ENCODE measurements at regions not wholly inside any gene's neighbourhood (a gene's known extent, or its start where the extent isn't known, plus 50 kb on each side); places are given as distances from the start of the nearest gene placed in this dataset.
"Not testable (repeated sequence)": the region's sequence is repeated elsewhere in the genome, so short reads cannot be mapped to it uniquely, and the experiment has no call there.

DNA sequence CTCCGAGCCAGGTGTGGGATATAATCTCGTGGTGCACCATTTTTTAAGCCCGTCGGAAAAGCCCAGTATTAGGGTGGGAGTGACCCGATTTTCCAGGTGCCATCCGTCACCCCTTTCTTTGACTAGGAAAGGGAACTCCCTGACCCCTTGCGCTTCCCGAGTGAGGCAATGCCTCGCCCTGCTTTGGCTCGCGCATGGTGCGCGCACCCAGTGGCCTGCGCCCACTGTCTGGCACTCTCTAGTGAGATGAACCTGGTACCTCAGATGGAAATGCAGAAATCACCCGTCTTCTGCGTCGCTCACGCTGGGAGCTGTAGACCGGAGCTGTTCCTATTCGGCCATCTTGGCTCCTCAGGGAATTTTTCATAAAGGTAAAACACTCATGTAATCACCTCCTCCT lies 63.9 kb downstream of the RWDD3 start:
- intact Hi-C loops (cut with DNase I); DNase-seq (ENCODE audit: low spot score): not testable (repeated sequence)

DNA sequence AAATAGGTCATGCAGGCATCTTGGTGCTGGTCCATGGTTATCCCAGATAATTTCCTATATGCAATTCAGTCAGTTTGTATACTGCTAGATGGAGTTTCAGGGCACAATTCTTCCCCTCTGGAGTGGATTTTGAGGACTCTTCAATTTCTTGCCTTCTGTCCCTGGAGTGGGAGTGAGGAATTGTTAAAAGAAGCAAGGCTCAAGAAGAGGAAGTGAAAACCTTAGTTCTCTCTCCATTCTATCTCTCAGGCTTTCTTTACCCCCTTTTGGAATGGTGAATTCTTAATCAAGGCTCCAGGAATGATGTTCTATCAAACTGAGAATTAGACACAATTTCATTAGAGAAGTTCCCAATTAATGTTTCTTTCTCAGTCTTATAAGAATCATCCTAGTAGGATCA lies 67.1 kb downstream of the RWDD3 start:
- DNase-seq (ENCODE audit: low spot score) = no peak
- intact Hi-C loops (cut with DNase I) = loop anchor here (10.0 kb wide), 1 partner anchor 174 kb away; no protein-coding TSS in a partner anchor

DNA sequence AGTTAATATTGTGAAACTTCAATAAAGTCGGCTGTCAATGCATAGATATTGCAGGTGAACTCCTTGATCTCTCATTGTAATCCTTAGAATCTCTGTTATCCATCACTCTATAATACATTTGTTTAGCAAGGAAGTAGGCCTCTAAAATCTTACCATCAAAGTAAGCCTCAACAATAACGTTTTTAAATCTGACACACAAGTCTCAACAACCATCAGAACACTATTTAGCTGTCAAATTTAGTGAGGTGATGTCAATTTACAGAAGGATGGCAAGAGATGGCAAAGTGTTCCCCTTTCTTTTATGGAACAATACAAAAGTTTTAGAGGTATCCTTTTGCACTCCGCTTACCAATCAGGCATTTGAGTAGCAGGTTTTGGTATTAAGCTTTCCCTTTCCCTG lies 67.6 kb downstream of the RWDD3 start:
- intact Hi-C loops (cut with DNase I) = loop anchor here (10.0 kb wide), 1 partner anchor 173 kb away; no protein-coding TSS in a partner anchor
- DNase-seq (ENCODE audit: low spot score) = no peak

DNA sequence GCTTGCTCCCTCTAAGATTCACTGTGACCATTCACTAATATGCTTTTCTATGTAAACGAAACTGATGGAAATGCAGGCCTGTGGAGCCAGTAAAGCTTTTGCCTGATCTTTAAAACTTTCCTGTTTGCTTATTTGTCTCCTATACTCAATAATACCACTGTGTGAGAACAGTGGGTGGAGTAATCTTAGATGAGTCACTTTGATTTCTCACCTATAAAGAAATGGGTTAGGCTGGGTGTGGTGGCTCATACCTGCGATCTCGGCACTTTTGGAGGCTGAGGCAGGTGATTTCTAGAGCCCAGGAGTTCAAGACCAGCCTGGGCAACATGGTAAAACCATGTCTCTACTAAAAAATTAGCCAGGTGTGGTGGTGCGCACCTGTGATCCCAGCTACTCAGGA lies 70.8 kb downstream of the RWDD3 start:
- intact Hi-C loops (cut with DNase I) = loop anchor here (10.0 kb wide), 1 partner anchor 170 kb away; no protein-coding TSS in a partner anchor
- no peak for DNase-seq (ENCODE audit: low spot score)

DNA sequence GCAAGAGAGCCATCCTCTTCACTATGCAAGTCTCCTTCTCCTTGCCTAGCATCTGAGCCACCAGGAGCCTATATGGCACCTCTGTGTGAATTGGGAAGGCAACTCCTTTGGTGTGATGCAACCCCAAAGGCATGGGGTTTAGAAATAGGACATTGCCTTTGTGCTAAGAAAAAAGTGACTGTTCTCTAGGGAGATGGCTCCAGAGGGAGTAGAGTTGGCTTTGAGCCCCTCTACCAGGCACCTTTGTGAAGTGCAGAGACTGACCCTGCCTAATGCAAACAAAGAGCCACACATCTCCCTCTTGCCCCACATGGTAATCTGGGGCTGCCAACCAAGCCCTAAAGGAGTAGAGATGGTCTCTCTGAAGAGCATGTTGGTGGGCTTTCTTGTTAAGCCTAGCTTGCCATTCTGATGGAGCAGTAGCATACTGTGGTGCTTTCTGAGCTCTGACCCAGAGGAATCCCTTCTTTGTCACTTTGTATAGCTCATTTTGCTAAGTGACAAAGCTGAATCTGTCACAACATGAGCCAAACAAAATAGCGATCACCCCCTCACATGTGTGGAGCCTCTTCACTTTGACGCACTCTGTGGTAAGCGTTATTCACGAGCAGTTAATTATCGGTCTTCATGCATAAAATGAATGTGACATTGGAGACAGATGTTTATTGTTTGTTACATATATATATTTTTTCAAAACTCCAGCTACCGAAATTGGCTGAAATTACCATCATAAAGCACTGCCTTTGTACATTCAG lies 74.4 kb downstream of the RWDD3 start:
- no peak for DNase-seq (ENCODE audit: low spot score)
- intact Hi-C loops (cut with DNase I) = loop anchor here (10.0 kb wide), 1 partner anchor 166 kb away; no protein-coding TSS in a partner anchor

DNA sequence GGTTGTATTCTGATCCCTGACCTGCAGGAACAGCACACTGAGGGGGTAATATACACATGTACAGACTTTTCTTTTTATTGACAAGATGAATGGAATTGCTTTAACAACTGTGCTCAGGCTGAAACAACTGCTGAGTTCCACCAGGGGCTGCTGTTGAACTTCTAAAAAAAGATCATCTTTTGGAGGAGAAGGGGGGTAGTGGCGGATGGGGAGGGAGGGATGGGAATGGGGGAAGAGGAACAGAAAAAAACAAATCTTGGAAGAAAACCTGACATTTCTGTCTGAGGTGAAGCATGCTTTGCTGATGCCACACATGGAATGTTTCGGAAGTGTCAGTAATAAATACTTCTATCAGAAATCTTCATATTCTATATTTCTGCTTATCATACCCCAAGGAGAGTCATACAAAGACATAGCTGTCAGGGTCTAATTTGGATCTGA lies 75.0 kb downstream of the RWDD3 start:
- intact Hi-C loops (cut with DNase I) = loop anchor here (10.0 kb wide), 1 partner anchor 166 kb away; no protein-coding TSS in a partner anchor
- DNase-seq (ENCODE audit: low spot score) = no peak

DNA sequence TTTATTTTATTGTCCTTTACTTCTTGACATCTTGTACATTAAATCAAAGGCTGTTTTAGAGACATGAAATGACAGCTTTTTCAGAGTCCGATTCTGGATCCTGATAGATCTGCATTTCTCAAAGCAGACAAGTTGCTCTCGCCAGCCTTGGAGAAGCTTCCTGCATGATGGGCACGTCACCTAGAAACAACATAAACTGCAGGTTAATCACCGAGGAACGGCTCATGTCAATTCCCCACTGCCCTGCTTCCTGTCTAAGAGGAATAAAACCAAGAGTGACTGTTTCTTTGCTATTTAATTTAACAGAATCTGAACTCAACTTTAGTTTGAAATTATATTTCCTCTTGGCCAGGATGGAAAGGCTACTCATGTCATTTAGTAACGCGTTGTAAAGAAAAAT lies 77.0 kb downstream of the RWDD3 start:
- intact Hi-C loops (cut with DNase I) = no loop called here
- no peak for DNase-seq (ENCODE audit: low spot score)

DNA sequence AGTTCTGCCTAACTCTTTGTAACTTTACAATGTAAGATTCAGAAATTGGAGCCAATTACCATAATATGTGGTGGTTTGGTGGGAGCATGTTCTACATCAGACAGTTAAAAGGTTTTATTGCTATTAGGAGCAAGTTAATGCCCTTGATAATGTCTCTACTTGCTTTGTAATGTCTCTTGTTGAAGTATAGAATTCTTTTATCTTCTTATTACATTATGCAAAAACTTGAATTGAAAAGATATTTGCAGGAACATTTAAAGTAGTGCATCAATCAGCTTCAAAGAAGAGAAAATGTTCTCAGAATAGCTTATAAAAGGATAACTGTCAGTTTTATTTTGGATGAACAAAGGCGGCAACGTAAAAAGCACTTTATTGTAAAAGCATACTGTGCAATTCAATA lies 77.8 kb downstream of the RWDD3 start:
- intact Hi-C loops (cut with DNase I) = no loop called here
- no peak for DNase-seq (ENCODE audit: low spot score)

DNA sequence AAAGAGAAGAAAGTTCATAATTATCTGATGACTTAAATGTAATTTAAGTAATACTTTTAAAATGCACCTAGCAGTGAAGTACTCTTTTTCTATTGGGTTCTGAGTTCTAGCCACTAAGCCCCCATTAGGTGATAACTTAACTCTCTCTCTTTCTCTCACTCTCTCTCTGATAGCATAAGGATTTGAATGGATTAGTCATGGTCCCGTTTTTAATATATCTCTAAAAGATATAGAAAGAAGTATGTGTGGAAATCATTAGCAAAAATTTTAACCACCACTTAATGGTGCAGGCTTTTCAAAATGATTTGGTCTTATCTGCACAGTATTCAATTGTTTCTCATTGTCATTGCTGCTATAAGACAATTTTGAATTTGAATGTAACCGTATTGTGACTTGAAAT lies 78.2 kb downstream of the RWDD3 start:
- DNase-seq (ENCODE audit: low spot score) = no peak
- intact Hi-C loops (cut with DNase I) = no loop called here

DNA sequence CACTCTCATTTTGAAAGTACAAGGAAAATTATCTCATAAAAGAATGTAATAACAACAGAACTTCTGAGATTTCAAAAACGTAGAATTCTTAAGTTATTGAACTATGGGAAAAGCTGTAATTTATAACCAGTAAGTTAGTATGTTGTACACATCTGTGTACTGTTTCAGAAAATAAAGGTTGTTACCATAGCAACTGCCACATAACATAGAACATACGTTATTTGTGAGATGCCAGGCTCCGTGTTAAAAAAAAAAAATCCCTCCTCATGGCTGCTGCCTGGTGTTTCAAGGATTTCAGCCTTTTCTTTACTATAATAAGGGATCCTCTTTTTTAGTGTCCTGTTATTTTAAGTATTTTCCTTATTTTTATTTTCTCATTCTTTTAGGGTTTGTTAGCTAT lies 79.5 kb downstream of the RWDD3 start:
- intact Hi-C loops (cut with DNase I) = no loop called here
- no peak for DNase-seq (ENCODE audit: low spot score)

DNA sequence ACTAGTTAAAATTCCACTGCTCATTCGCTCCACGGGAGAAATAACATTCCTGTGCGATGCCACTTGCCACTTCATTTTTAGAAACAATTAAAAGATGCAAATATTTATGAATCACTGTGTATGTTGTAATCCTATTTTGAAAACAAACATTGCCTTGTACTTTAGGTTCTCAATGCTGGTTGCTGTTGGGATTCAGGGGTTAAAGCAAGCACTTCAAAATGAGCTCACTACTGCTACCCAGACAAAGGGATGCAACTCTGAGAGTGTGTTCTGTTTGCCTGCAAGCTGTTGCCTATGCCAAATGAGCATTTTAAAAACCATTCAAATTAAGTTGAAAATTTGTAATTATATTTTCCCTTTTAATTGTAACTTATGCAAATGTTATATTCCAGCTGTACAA lies 87.5 kb downstream of the RWDD3 start:
- no peak for DNase-seq (ENCODE audit: low spot score)
- intact Hi-C loops (cut with DNase I) = no loop called here

DNA sequence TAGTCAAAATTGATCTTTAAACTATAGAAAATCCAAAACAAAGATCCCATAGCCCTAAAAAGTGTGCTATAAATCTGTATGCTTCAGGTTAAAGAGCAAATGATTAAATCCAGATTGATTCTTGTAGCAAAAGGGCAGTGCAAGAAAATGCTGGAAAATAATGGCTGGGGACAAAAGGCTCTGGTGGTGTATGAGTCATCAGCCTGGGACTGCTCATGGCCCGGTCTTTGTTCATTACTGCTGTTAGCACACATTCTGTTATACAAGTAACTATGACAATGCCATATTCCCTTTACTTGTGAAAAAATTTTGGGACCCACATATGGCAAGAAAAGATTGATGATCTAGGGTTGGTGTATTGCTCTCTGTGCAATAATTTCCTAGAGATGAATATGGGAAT lies 89.1 kb downstream of the RWDD3 start:
- intact Hi-C loops (cut with DNase I) = no loop called here

DNA sequence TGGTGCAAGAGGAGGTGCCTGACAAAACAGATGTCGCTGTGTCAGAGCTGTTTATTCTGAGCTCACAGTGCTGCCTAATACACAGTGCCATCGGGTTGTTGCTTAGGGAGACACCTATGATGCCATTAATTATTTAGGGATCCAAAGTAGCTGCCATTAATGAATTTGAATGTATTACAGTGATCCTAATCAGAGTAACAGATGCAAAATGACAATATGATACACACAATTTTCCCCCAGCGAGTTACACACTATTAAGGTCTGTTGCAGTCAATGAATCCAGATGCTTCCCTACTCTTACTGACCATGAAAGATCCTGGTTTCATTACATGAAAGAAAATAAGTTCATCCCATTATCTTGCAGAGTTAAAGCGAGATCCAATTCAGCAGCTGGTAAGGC lies 91.3 kb downstream of the RWDD3 start:
- intact Hi-C loops (cut with DNase I) = no loop called here
- no peak for DNase-seq (ENCODE audit: low spot score)

More for the DNA sequence above, 89.1 kb downstream of the RWDD3 start:
- DNase-seq (ENCODE audit: low spot score) = no peak

DNA sequence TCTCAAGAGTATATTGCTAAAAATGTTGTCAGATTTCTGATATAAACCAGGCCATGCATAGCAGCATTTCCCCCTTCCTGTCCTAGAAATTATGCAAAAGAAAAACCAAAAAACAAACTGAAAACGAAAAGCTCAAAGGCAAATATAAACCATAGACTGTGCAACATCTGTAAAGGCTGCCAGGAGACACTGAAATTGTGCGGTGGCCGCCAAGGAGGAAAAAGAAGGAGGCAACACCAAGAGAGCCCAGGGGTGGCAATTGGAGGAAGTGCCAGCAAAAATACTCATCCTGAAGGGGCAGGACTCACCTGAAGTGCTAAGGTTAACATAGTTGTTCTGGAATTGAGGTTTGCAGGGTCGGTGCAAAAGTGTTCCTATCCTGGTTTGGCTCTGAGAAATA lies 92.0 kb downstream of the RWDD3 start:
- intact Hi-C loops (cut with DNase I) = no loop called here
- no peak for DNase-seq (ENCODE audit: low spot score)

DNA sequence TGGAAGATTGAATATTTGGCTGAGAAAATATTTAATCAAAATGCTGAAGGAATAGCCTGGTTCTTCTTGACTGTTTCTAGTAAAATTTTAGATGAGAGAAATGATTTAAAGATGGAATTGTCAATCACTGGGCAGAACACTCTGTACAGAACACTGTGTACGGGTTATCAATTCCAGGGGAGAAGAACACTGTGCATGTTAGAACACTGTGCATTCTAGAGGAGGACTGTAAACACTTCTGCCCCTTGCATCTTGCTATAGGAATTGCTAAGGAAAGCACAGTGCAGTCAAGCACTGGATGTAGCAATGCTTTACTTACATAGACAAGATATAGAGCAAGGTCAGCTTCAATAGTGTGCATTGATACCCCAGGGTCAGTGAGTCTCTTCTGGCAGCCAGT lies 98.7 kb downstream of the RWDD3 start:
- DNase-seq (ENCODE audit: low spot score) = no peak
- intact Hi-C loops (cut with DNase I) = no loop called here

DNA sequence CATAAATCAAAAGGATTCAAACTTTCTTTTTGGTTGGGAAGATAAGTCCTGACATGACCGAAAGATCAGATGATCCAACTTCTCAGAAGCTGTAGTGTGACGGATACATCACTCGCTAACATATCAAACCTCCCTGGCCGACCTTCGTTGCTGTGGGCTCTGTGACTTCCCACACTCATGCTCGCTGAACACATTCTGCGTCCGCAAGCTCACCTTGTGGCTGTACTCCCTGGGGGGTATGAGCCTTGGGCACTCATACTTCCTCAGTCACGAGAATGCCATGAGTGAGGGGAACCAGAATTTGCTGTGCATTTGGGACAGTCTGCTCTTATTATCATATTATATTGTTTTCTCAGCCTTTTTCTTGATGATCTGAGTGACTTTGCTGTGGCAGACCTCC lies 105.4 kb downstream of the RWDD3 start:
- DNase-seq (ENCODE audit: low spot score) = no peak
- intact Hi-C loops (cut with DNase I) = no loop called here

DNA sequence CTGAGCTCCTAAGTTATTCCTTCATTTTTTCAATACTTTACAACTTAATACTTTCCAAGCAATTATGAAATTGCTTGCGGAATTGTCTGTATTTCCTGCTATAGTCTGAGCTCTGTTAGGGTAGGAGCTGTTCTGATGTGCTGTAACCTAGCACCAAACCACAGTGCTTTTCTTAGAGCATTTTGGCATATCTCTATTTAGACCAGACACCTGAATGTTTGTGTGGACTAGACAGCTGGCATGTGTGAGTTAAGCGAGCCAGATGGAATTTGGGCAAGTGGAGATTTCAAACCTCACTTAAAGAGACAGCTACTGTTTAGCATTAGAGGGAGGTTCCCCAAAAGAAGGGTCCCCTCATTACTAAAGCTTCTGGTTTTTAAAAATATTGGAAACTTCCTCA lies 106.1 kb downstream of the RWDD3 start:
- intact Hi-C loops (cut with DNase I) = no loop called here
- DNase-seq (ENCODE audit: low spot score) = no peak

DNA sequence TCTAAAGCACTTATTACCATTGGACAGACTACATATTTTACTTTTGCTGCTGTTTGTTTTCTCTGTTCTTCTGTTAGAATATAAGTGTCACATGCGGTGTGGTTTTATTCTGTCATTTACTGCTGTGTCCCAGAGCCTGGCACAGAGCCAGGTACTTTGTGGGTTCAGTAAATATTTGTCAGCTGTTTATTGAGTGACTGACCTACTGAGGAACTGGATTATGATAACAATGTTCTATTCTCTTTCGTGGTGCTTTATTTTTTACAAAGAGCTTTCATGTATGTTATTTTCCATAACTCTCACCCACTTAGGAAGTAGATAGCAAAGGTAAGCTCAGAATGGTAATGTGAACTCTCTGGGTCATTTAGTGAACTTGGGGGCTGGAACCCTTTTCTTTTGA lies 118.8 kb downstream of the RWDD3 start:
- no peak for DNase-seq (ENCODE audit: low spot score)
- intact Hi-C loops (cut with DNase I) = no loop called here

DNA sequence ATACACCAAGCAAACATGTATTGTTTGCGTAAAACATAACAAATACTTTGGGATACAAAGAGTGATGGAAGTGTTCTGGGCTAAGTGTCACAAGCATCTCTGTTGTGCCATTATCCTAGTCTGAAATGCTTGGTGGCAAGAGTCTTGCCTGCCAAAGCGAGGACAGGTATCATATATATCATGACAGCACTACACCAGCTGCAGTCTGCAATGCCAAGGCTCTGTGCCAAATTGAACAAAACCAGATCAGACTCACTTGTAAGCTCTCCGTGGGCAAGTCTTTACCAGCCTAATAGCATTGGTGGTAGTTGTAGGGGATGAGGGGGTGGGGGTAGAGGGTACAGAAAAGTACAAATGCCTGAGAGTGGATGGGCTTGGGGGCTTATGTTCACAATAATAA lies 119.2 kb downstream of the RWDD3 start:
- DNase-seq (ENCODE audit: low spot score) = no peak
- intact Hi-C loops (cut with DNase I) = no loop called here

DNA sequence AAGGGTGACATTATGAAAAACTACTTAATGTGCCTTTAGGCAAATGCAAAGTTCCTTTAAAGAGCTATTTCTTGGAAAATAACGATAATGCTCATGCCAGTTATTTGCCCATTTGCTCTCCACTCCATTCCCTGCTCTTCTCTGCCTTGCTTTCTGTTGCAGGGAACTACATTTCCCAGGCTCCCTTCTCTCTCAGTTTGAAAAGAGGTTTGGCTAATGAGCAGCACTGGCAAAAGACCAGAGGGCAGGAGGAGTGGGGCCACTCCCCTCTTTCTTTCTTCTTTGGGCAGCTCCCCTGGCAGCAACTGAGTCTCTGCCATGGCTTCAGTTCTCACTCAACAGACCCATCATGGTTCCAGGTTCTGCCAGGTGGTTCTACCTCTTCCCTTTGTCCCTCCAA lies 130.5 kb downstream of the RWDD3 start:
- intact Hi-C loops (cut with DNase I) = no loop called here
- no peak for DNase-seq (ENCODE audit: low spot score)

DNA sequence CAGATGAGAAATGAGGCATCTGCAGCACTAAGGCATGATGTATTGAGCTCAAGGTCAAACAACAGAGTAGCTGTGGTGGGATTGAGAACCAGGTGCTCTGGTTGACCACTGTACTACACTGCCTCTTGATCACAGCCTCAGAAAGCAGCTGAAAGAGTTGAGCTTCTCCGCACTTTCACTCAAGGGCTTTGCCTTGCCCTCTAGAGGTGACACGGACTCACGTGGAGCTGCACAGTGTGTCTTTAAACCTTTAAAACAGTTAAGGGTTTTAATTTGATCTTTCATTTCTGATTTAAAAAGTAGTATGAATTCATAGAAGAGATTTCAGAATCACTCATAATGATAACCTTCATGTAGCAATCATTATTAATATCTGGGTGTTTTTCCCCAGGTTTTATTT lies 132.5 kb downstream of the RWDD3 start:
- intact Hi-C loops (cut with DNase I) = no loop called here
- DNase-seq (ENCODE audit: low spot score) = no peak

DNA sequence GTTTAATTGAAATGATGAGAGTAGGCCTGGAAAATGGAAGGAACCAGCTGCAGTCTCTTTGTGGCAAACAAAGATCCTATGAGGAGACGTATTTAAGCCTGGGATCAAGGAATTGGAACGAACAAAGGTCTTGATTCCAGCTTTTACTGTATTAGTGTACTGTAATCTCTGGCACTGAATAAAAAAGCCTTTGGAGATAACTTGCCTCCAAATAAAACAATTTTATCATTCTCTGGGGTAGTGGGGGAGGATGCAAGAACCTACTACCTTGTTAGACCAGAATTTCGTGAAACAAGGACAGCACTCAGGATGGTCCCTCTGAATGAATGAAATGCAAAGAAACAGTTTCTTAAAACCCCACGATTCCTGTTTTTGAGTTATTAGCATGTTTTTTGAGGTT lies 134.2 kb downstream of the RWDD3 start:
- no peak for DNase-seq (ENCODE audit: low spot score)
- intact Hi-C loops (cut with DNase I) = no loop called here

All from cardiac septum (tissue), 1 donor.